Chondrocyte (in vitro differentiated cells): ENCODE measurements at regions not wholly inside any gene's neighbourhood (a gene's known extent, or its start where the extent isn't known, plus 50 kb on each side); places are given as distances from the start of the nearest gene placed in this dataset.

Experiments
- DNase-seq: peaks from one replicate; pipeline ENCODE4 v3.0.0; 2021; ENCODE audit warnings: mixed read lengths, low spot score
- H3K27ac Mint-ChIP-seq: one replicate; pipeline ENCODE4 v1.8.0; 2021; ENCODE audit warnings: mild to moderate bottlenecking, moderate library complexity, mixed read lengths; ENCODE audit not compliant: unreplicated experiment
- H3K27me3 Mint-ChIP-seq: 2 replicates; pipeline ENCODE4 v1.8.0; 2021; ENCODE audit warnings: low read depth, mixed read lengths
- H3K36me3 Mint-ChIP-seq: 2 replicates; pipeline ENCODE4 v1.8.0; 2021; ENCODE audit warnings: low read depth, mixed read lengths
- H3K4me1 Mint-ChIP-seq: 2 replicates; pipeline ENCODE4 v1.8.0; 2021; ENCODE audit warnings: low read depth, mild to moderate bottlenecking, mixed read lengths
- H3K4me3 Mint-ChIP-seq: one replicate; pipeline ENCODE4 v1.8.0; 2021; ENCODE audit warnings: mild to moderate bottlenecking, moderate library complexity, mixed read lengths; ENCODE audit not compliant: unreplicated experiment
- H3K9me3 Mint-ChIP-seq: 2 replicates; pipeline ENCODE4 v1.8.0; 2021; ENCODE audit warnings: low read depth, mixed read lengths
- TF ChIP-seq, protein P1 (sequence below): fragments of 200-600 bp; sonication (generic); IDR thresholded peaks from 2 replicates; pipeline ENCODE4 v1.5.0; 2021; ENCODE audit warnings: antibody characterized with exemption, mild to moderate bottlenecking, moderate library complexity

GRCh38 chr18:40707797-40708196 is 1247.2 kb upstream of the PIK3C3 start:
- TF ChIP-seq, protein P1, sequence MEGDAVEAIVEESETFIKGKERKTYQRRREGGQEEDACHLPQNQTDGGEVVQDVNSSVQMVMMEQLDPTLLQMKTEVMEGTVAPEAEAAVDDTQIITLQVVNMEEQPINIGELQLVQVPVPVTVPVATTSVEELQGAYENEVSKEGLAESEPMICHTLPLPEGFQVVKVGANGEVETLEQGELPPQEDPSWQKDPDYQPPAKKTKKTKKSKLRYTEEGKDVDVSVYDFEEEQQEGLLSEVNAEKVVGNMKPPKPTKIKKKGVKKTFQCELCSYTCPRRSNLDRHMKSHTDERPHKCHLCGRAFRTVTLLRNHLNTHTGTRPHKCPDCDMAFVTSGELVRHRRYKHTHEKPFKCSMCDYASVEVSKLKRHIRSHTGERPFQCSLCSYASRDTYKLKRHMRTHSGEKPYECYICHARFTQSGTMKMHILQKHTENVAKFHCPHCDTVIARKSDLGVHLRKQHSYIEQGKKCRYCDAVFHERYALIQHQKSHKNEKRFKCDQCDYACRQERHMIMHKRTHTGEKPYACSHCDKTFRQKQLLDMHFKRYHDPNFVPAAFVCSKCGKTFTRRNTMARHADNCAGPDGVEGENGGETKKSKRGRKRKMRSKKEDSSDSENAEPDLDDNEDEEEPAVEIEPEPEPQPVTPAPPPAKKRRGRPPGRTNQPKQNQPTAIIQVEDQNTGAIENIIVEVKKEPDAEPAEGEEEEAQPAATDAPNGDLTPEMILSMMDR: no peak
- Mint-ChIP-seq H3K9me3 (no peaks in the 10 kb centered on the region), H3K36me3 (no peaks in the 10 kb centered on the region), H3K27ac (no peak overlapping the region), H3K4me3 (no peak overlapping the region), H3K27me3 (peaks cover 3% of the 10 kb centered on the region), H3K4me1 (no peaks in the 10 kb centered on the region)
- no peak for DNase-seq

- no peaks in the 10 kb centered on the region for H3K36me3 Mint-ChIP-seq
These were observed 1256.9 kb upstream of the PIK3C3 start for GRCh38 chr18:40698129-40698528.

DNA sequence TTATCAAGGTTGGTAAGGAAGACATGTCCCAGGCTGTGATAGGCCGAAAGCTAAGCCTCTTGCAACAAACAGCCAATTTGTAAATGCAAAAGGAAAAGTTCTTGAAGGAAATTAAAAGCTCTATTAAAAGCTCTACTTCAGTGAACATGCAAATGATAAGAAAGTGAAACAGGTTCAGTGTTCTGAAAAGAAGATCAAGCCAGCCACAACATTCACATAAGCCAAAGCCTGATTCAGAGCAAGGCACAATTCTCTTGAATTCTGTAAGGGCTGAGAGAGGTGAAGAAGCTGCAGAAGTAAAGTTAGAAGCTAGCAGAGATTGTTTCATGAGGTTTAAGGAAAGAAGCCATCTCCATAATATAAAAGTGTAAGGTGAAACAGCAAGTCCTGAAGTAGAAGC is 1259.5 kb upstream of the PIK3C3 start:
- H3K9me3 Mint-ChIP-seq: peaks cover 10% of the 10 kb centered on the region
- no peak for DNase-seq
- TF ChIP-seq, protein P1: no peak
- no peaks in the 10 kb centered on the region for H3K36me3 Mint-ChIP-seq
- H3K4me1 Mint-ChIP-seq: no peaks in the 10 kb centered on the region
- H3K27ac Mint-ChIP-seq: no peak overlapping the region
- H3K27me3 Mint-ChIP-seq: no peaks in the 10 kb centered on the region
- H3K4me3 Mint-ChIP-seq: no peak overlapping the region

More at GRCh38 chr18:40698129-40698528, 1256.9 kb upstream of the PIK3C3 start:
- TF ChIP-seq, protein P1: no peak
- H3K4me3 Mint-ChIP-seq: no peak overlapping the region
- no peaks in the 10 kb centered on the region for H3K27me3 Mint-ChIP-seq
- no peaks in the 10 kb centered on the region for H3K4me1 Mint-ChIP-seq
- H3K9me3 Mint-ChIP-seq: peaks cover 14% of the 10 kb centered on the region
- H3K27ac Mint-ChIP-seq: no peak overlapping the region
- no peak for DNase-seq

- Mint-ChIP-seq H3K4me1 (no peaks in the 10 kb centered on the region), H3K36me3 (no peaks in the 10 kb centered on the region), H3K4me3 (no peak overlapping the region), H3K27ac (no peak overlapping the region), H3K27me3 (no peaks in the 10 kb centered on the region), H3K9me3 (peaks cover 7% of the 10 kb centered on the region)
- DNase-seq: no peak
- TF ChIP-seq, protein P1: no peak
These were observed 1262.2 kb upstream of the PIK3C3 start for GRCh38 chr18:40692871-40693270.

DNA sequence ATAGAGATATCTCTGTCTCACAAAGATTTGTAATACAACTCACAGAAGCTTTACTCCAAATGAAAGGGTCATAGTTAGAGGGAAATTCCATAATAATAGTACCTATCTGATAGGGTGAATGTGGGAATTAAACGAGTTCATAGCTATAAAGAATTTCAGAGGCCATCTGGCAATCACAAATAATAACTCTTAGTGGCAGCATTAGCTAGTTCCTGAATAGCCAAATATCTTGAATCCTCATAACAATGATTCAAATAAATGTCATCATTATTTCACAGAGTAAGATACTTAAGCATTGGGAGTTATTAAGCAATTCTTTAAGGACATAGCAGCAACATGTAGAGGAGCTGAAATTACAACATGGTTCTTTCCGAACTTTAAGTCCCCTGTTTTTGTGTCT is 1265.0 kb upstream of the PIK3C3 start:
- Mint-ChIP-seq H3K27me3 (no peaks in the 10 kb centered on the region), H3K4me3 (no peak overlapping the region), H3K4me1 (peaks cover 8% of the 10 kb centered on the region), H3K36me3 (no peaks in the 10 kb centered on the region), H3K27ac (no peak overlapping the region), H3K9me3 (peaks cover 4% of the 10 kb centered on the region)
- TF ChIP-seq, protein P1: no peak
- DNase-seq: no peak
